GM12891 (cell line): ENCODE measurements at regions not wholly inside any gene's neighbourhood (a gene's known extent, or its start where the extent isn't known, plus 50 kb on each side); places are given as distances from the start of the nearest gene placed in this dataset.

Experiments
- POLR2A ChIP-seq: IDR thresholded peaks from 2 replicates; pipeline ENCODE4 v1.6.1; 2011; ENCODE audit warnings: low read depth, low read length, control low read depth
- POLR2AphosphoS5 ChIP-seq: IDR thresholded peaks from 2 replicates; pipeline ENCODE4 v1.6.1; 2011; ENCODE audit warnings: low read depth, low read length, control low read depth
- POU2F2 ChIP-seq: IDR thresholded peaks from 2 replicates; pipeline ENCODE4 v1.6.1; 2011; ENCODE audit warnings: low read depth, mild to moderate bottlenecking, control low read depth, low read length, moderate library complexity
- SPI1 ChIP-seq: IDR thresholded peaks from 2 replicates; pipeline ENCODE4 v1.6.1; 2011; ENCODE audit warnings: low read depth, low read length, control low read depth
- TAF1 ChIP-seq: IDR thresholded peaks from 2 replicates; pipeline ENCODE4 v1.6.1; 2011; ENCODE audit warnings: low read depth, low read length, control low read depth

DNA sequence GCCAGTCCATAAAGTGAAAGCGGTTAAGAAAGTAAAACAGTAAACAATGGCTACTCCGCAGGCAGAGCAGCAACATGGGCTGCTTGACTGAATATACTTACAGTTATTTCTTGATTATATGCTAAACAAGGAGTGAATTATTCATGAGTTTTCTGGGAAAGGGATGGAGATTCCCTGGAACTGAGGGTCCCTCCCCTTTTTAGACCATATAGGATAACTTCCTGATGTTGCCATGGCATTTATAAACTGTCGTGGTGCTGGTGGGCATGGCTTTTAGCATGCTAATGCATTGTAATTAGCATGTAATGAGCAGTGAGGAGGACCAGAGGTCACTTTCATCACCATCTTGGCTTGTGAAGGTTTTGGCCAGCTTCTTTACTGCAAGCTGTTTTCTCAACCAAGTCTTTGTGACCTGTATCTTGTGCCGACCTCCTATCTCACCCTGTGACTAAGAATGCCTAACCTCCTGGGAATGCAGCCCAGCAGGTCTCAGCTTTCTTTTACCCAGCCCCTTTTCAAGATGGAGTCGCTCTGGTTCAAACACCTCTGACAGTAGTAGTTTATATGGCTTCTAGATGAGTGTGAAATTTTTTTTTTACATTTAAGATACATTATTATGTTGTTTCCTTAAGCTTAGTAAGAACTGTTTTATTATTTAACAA, 514.8 kb upstream of the TENM3 start:
- TF ChIP-seq POLR2A (no peak), POLR2AphosphoS5 (no peak), SPI1 (no peak), TAF1 (no peak), POU2F2 (no peak)
